GM12874 (cell line): ENCODE measurements at regions not wholly inside any gene's neighbourhood (a gene's known extent, or its start where the extent isn't known, plus 50 kb on each side); places are given as distances from the start of the nearest gene placed in this dataset.

ENCODE experiments used
- CTCF ChIP-seq: IDR thresholded peaks from 2 replicates; pipeline ENCODE4 v1.5.1; 2011; ENCODE audit warnings: low read depth, mild to moderate bottlenecking, control low read depth, low read length, moderate library complexity; ENCODE audit not compliant: insufficient read depth

DNA sequence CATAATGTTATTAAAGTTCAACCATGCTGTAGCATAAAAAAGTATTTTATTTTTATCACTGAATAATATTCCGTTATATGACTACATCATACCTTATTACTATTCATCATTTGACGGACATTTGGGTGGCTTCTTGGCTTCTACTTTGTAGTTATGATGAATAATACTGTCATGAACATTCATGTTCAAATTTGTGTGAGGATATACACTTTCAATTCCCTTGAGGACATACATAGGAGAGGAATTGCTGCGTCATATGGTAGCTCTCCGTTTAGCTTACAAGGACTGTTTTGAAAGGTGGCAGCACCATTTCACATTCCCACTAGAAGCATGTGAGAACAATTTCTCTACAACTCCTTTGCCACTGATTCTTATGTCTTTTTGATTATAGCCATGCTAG, 910.8 kb upstream of the MIR17HG start:
- no peak for TF ChIP-seq CTCF

GRCh38 chr13:90438576-90438975, 908.9 kb upstream of the MIR17HG start:
- TF ChIP-seq CTCF: no peak

DNA sequence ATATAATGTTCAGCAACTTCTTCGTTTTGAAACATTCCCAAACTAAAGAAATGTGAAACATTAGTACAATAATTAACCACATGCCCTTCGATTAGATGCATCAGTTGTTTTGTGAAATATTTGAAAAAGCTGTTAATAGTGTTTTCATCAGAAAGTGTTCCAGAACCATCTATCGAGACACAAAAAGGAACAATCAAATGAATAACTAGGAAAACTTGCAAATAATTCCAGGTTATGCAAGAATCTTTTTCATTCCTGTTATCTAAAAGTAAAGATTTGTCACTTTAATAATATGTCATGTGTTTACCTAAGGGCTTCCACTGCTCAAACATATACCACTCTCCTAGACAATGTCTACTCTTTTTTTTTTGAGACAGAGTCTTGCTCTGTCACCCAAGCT, 904.2 kb upstream of the MIR17HG start:
- TF ChIP-seq CTCF: no peak

DNA sequence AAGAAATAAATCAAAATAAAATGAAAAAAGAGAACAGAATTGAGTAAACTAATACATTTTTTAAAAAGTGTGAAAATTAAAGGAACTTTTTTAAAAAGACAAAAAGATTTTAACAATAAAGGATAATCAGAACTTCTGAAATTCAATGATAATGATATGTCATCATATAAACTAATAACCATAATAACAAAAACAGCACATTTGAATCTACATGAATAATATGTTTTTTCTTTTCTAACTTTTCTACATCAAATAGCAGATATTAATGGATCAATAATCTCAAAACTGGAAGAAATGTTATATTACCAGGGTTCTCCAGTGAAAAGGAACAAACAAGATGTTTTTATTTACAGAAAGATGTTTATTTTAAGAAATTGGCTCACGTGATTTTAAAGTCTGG, 903.3 kb upstream of the MIR17HG start:
- no peak for TF ChIP-seq CTCF

- TF ChIP-seq CTCF: no peak
Observed at GRCh38 chr13:90445179-90445578, 902.3 kb upstream of the MIR17HG start.

DNA sequence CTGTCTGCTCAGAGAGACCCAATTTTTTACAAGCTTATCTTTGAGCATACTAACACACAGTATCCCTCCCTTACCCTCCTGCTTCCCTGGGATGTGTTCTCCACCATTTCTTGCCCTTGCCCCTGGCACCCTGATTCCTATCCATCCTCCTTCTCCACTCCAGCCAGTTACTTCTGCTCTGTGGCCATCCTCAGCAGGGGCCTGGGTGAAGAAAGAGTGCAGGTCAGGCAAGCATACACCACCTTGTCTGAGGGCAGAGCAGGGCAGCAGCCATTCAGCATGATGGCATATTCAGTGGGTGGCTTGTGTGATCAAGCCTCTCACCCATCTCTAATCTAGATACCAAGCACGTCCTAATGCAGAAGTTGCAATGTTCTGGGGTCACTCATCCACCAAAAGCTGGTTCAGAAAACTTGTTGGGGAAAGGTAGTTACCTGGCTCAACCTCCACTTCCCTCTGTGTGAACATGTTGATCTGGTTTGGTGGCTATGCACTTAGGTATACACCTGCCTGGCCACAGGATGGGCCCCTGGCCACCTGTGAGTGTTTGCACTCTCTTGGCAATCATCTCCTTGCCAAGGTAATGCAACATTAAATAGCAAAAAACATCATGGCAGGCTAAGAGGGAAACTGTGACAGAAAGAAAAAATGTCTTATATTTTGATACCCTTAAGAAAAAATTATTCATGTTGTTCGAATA, 900.3 kb upstream of the MIR17HG start:
- TF ChIP-seq CTCF: no peak

GRCh38 chr13:90447734-90448101, 899.8 kb upstream of the MIR17HG start:
- no peak for TF ChIP-seq CTCF
